ENCODE measurements at regions not wholly inside any gene's neighbourhood (a gene's known extent, or its start where the extent isn't known, plus 50 kb on each side); places are given as distances from the start of the nearest gene placed in this dataset.
A peak's percentile ranks its signal among the peaks of the same experiment; 100 is the strongest.

DNA sequence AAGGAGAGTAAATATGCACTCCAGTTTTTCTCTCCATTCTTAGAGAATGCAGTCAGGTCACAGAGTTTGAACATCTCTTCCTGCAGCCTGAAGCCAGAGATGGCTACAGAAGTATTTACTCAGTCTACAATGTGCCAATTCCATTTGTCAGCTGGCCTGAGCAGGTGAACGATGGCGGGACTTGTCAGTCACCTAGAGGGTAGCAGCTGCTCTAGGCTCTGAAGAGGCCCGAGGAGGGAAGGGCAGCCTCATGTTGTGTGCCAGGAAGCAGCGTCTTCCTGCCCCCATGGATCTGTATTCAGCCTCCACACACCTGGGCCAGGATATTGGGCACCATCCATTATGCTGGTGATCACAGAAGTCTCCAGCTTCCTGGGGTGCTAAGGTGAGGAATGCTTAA is 316.7 kb upstream of the CHAC2 start:
- Histone ChIP-seq H3K27ac (no peak overlapping the region), H3K4me1 (no peaks in the 10 kb centered on the region), H3K4me3 (no peak overlapping the region), H3K27me3 (ENCODE audit: insufficient read depth in 3 of 3, low read length in 2 of 3) (no peaks in the 10 kb centered on the region), H3K36me3 (ENCODE audit: insufficient read depth in 1 of 2, low read depth in 1 of 2) (no peaks in the 10 kb centered on the region), H3K9me3 (no peaks in the 10 kb centered on the region)
- peak in 3 of 4 donors; percentile 58 to 61 (median 61) for ATAC-seq
- intact Hi-C loops (cut with DNase I): no loop called here
- TF ChIP-seq CTCF (IDR thresholded peaks at IDR 0.05): no peak
- no peak for DNase-seq
- 17 to 48% (median 28%) methylated on average over 4 of the region's 4 CpGs for WGBS, 3 donors

DNA sequence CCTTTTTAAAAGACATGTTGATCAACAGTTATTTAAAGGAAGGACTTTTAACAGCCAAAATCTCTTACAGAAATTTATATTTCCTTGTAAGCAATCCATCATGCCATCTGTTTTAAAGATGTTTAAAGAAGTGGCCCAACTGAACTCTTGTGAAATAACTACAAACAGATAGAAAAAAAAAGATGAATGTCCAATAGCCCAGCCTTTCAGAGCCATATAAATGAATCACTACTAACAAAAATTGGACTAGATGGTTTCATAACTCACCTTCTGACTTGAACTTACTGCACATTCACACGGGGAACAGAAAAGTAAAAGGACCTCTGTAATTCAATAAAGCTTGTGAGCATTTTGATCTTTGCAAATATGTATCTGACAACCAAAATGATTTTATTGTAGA is 319.0 kb upstream of the CHAC2 start:
- Histone ChIP-seq H3K36me3 (ENCODE audit: insufficient read depth in 1 of 2, low read depth in 1 of 2) (no peaks in the 10 kb centered on the region), H3K27ac (no peak overlapping the region), H3K9me3 (no peaks in the 10 kb centered on the region), H3K27me3 (ENCODE audit: insufficient read depth in 3 of 3, low read length in 2 of 3) (no peaks in the 10 kb centered on the region), H3K4me1 (no peaks in the 10 kb centered on the region), H3K4me3 (no peak overlapping the region)
- WGBS, 3 donors: 59 to 67% (median 67%) methylated on average over 1 of the region's 1 CpG
- DNase-seq (no peak), ATAC-seq (no peak)
- TF ChIP-seq CTCF (IDR thresholded peaks at IDR 0.05): no peak
- intact Hi-C loops (cut with DNase I): no loop called here

- no peak overlapping the region for H3K4me3 ChIP-seq
- H3K27me3 ChIP-seq (ENCODE audit: insufficient read depth in 3 of 3, low read length in 2 of 3): no peaks in the 10 kb centered on the region
- H3K9me3 ChIP-seq: no peaks in the 10 kb centered on the region
- no peak for ATAC-seq
- no peaks in the 10 kb centered on the region for H3K4me1 ChIP-seq
- 95 to 98% (median 95%) methylated on average over 5 of the region's 5 CpGs for WGBS, 3 donors
- no peak for DNase-seq
- H3K36me3 ChIP-seq (ENCODE audit: insufficient read depth in 1 of 2, low read depth in 1 of 2): no peaks in the 10 kb centered on the region
- intact Hi-C loops (cut with DNase I): no loop called here
- no peak for TF ChIP-seq CTCF (IDR thresholded peaks at IDR 0.05)
- no peak overlapping the region for H3K27ac ChIP-seq
Measured at GRCh38 chr2:53448086-53448485, 319.5 kb upstream of the CHAC2 start.

GRCh38 chr2:53445383-53446070 is 322.1 kb upstream of the CHAC2 start:
- intact Hi-C loops (cut with DNase I): no loop called here
- no peaks in the 10 kb centered on the region for H3K27me3 ChIP-seq (ENCODE audit: insufficient read depth in 3 of 3, low read length in 2 of 3)
- H3K27ac ChIP-seq: no peak overlapping the region
- no peak for TF ChIP-seq CTCF (IDR thresholded peaks at IDR 0.05)
- H3K9me3 ChIP-seq: no peaks in the 10 kb centered on the region
- no peak overlapping the region for H3K4me3 ChIP-seq
- no peaks in the 10 kb centered on the region for H3K36me3 ChIP-seq (ENCODE audit: insufficient read depth in 1 of 2, low read depth in 1 of 2)
- H3K4me1 ChIP-seq: no peaks in the 10 kb centered on the region
- 68 to 72% (median 69%) methylated on average over 7 of the region's 7 CpGs for WGBS, 3 donors
- no peak for DNase-seq
- no peak for ATAC-seq

- Histone ChIP-seq H3K36me3 (ENCODE audit: insufficient read depth in 1 of 2, low read depth in 1 of 2) (no peaks in the 10 kb centered on the region), H3K27ac (no peak overlapping the region), H3K9me3 (no peaks in the 10 kb centered on the region), H3K4me1 (no peaks in the 10 kb centered on the region), H3K27me3 (ENCODE audit: insufficient read depth in 3 of 3, low read length in 2 of 3) (no peaks in the 10 kb centered on the region), H3K4me3 (no peak overlapping the region)
- WGBS, 3 donors: 58 to 69% (median 67%) methylated on average over 4 of the region's 4 CpGs
- intact Hi-C loops (cut with DNase I): no loop called here
- TF ChIP-seq CTCF (IDR thresholded peaks at IDR 0.05): no peak
- no peak for DNase-seq
- no peak for ATAC-seq
Measured at GRCh38 chr2:53442783-53443182, 324.8 kb upstream of the CHAC2 start.

Measured in psoas muscle (tissue), 7 donors.